ENCODE measurements at regions not wholly inside any gene's neighbourhood (a gene's known extent, or its start where the extent isn't known, plus 50 kb on each side); places are given as distances from the start of the nearest gene placed in this dataset.

DNA sequence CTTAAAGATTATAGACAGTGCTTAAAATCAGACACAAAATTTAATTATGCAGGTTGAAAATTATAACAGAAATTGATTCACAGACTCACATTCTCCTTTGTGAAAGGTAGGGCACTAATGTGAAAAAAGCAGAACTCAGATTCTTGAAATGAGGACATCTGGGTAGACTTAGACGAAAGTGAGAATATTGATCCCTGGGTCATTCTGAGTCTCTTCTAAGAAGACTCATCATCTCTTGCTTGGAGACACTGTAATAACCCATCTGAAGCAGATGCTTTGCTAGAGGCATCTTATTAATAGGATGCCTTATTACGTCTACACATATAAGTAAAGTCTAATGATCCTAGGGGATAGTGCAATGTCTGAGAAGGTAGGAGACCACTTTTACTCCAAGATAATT is 274.4 kb downstream of the HINT1 start:
- WGBS, 2 donors, result 92 to 93% methylated on average over 2 of the region's 2 CpGs
- DNase-seq, result no peak
- TF ChIP-seq POLR2A (IDR thresholded peaks at IDR 0.05), result no peak
- TF ChIP-seq CTCF (IDR thresholded peaks at IDR 0.05), result no peak
- Histone ChIP-seq H3K4me3 (replicated peaks in 1 of 3) (no peak overlapping the region), H3K27me3 (no peaks in the 10 kb centered on the region), H3K27ac (no peak overlapping the region), H3K4me1 (no peaks in the 10 kb centered on the region), H3K36me3 (no peaks in the 10 kb centered on the region), H3K9me3 (no peaks in the 10 kb centered on the region)
- intact Hi-C loops (cut with DNase I), result no loop called here

- 54% methylated on average over 3 of the region's 3 CpGs for whole genome bisulfite sequencing, 2 donors
- no peaks in the 10 kb centered on the region for H3K9me3 ChIP-seq
- intact Hi-C loops (cut with DNase I), result no loop called here
These were observed 279.4 kb downstream of the HINT1 start for GRCh38 chr5:130885691-130886090.

DNA sequence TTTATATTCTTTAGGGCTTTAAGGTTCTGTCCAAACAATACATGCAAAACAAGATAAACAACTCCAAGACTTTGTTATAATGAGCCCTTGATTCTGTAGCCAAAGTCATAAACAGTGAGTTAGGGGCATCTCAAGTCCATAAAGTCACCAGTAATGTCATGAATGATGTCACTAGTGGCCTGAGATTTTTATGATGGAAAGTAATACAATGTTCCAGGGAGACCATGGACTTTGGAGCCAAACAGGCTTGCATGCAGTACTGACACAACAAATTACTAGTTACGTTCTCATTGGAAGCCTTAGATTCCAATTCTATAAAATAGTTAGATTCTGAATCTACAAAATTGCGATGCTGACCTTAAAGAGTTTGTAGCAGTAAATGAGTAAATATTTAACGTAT is 280.0 kb downstream of the HINT1 start:
- no peak overlapping the region for H3K27ac ChIP-seq
- H3K27me3 ChIP-seq, result no peaks in the 10 kb centered on the region
- no peaks in the 10 kb centered on the region for H3K4me1 ChIP-seq
- 86 to 89% methylated on average over 3 of the region's 3 CpGs for WGBS, 2 donors
- H3K4me3 ChIP-seq (replicated peaks in 1 of 3), result no peak overlapping the region
- TF ChIP-seq POLR2A (IDR thresholded peaks at IDR 0.05) (no peak), CTCF (IDR thresholded peaks at IDR 0.05) (no peak)
- H3K9me3 ChIP-seq, result no peaks in the 10 kb centered on the region
- no peak for DNase-seq
- no peaks in the 10 kb centered on the region for H3K36me3 ChIP-seq
- intact Hi-C loops (cut with DNase I), result no loop called here

More at GRCh38 chr5:130885691-130886090, 279.4 kb downstream of the HINT1 start:
- Histone ChIP-seq H3K4me3 (replicated peaks in 1 of 3) (no peak overlapping the region), H3K36me3 (no peaks in the 10 kb centered on the region), H3K27ac (no peak overlapping the region), H3K27me3 (no peaks in the 10 kb centered on the region), H3K4me1 (no peaks in the 10 kb centered on the region)
- no peak for DNase-seq
- no peak for TF ChIP-seq POLR2A (IDR thresholded peaks at IDR 0.05)
- TF ChIP-seq CTCF (IDR thresholded peaks at IDR 0.05), result no peak

- no peak for TF ChIP-seq CTCF (IDR thresholded peaks at IDR 0.05)
- no peak for TF ChIP-seq POLR2A (IDR thresholded peaks at IDR 0.05)
- intact Hi-C loops (cut with DNase I), result no loop called here
- H3K27me3 ChIP-seq, result no peaks in the 10 kb centered on the region
- H3K36me3 ChIP-seq, result no peaks in the 10 kb centered on the region
- no peak for DNase-seq
- no peak overlapping the region for H3K27ac ChIP-seq
- H3K4me1 ChIP-seq, result no peaks in the 10 kb centered on the region
- H3K9me3 ChIP-seq, result no peaks in the 10 kb centered on the region
- H3K4me3 ChIP-seq (replicated peaks in 1 of 3), result no peak overlapping the region
- 69 to 83% methylated on average over 2 of the region's 2 CpGs for WGBS, 2 donors
These were observed 281.0 kb downstream of the HINT1 start for GRCh38 chr5:130884023-130884422.

- Histone ChIP-seq H3K4me3 (replicated peaks in 1 of 3) (no peak overlapping the region), H3K9me3 (no peaks in the 10 kb centered on the region), H3K27ac (no peak overlapping the region), H3K36me3 (no peaks in the 10 kb centered on the region), H3K27me3 (no peaks in the 10 kb centered on the region), H3K4me1 (no peaks in the 10 kb centered on the region)
- intact Hi-C loops (cut with DNase I), result no loop called here
- TF ChIP-seq POLR2A (IDR thresholded peaks at IDR 0.05) (no peak), CTCF (IDR thresholded peaks at IDR 0.05) (no peak)
- WGBS, 2 donors, result 84 to 88% methylated on average over 1 of the region's 1 CpG
- DNase-seq, result no peak
These were observed 289.4 kb downstream of the HINT1 start for GRCh38 chr5:130875656-130876055.

Data from thyroid gland (tissue), 4 donors.